Endodermal cell (in vitro differentiated cells): ENCODE measurements at regions not wholly inside any gene's neighbourhood (a gene's known extent, or its start where the extent isn't known, plus 50 kb on each side); places are given as distances from the start of the nearest gene placed in this dataset.

ENCODE experiments used
- DNase-seq: peaks from one replicate; pipeline ENCODE4 v3.0.0-alpha.2; 2017
- H3K27ac ChIP-seq: 2 replicates; pipeline ENCODE4 v1.5.1; 2013; ENCODE audit warnings: mild to moderate bottlenecking, low read depth, low read length, moderate library complexity
- H3K27me3 ChIP-seq: 2 replicates; pipeline ENCODE4 v1.6.1; 2013; ENCODE audit warnings: mild to moderate bottlenecking, low read length, moderate library complexity; ENCODE audit not compliant: insufficient read depth, control insufficient read depth, poor library complexity, severe bottlenecking
- H3K36me3 ChIP-seq: 2 replicates; pipeline ENCODE4 v1.7.0; 2013; ENCODE audit warnings: mild to moderate bottlenecking, low read length, moderate library complexity; ENCODE audit not compliant: control insufficient read depth, insufficient read depth
- H3K4me1 ChIP-seq: one replicate; pipeline ENCODE4 v1.7.0; 2013; ENCODE audit warnings: low read length; ENCODE audit not compliant: control insufficient read depth, insufficient read depth
- H3K4me3 ChIP-seq: 2 replicates; pipeline ENCODE4 v1.5.1; 2013; ENCODE audit warnings: mild to moderate bottlenecking, low read length, moderate library complexity
- H3K9ac ChIP-seq: 2 replicates; pipeline ENCODE4 v1.6.1; 2013; ENCODE audit warnings: mild to moderate bottlenecking, low read length, moderate library complexity; ENCODE audit not compliant: poor library complexity, severe bottlenecking; ENCODE audit errors: extremely low read depth
- H3K9me3 ChIP-seq: 2 replicates; pipeline ENCODE4 v1.6.1; 2013; ENCODE audit warnings: mild to moderate bottlenecking, low read length, moderate library complexity; ENCODE audit not compliant: control insufficient read depth
- H3K27ac Mint-ChIP-seq: 2 replicates; pipeline ENCODE4 v1.8.0; 2020; ENCODE audit warnings: mixed read lengths
- H3K27me3 Mint-ChIP-seq: 2 replicates; pipeline ENCODE4 v1.8.0; 2021; ENCODE audit warnings: mild to moderate bottlenecking, mixed read lengths; ENCODE audit not compliant: insufficient read depth
- H3K36me3 Mint-ChIP-seq: 2 replicates; pipeline ENCODE4 v1.8.0; 2020; ENCODE audit warnings: low read depth, mixed read lengths
- H3K4me1 Mint-ChIP-seq: 2 replicates; pipeline ENCODE4 v1.8.0; 2020; ENCODE audit warnings: mixed read lengths
- H3K4me3 Mint-ChIP-seq: 2 replicates; pipeline ENCODE4 v1.8.0; 2020; ENCODE audit warnings: mild to moderate bottlenecking, moderate library complexity, mixed read lengths
- H3K9me3 Mint-ChIP-seq: 2 replicates; pipeline ENCODE4 v1.8.0; 2020; ENCODE audit warnings: mild to moderate bottlenecking, mixed read lengths
- WGBS, 2 experiments: methylation state at CpG; one replicate each; pipeline versions ENCODE4 v1.1.5 to v1.1.7; 2013; ENCODE audit warnings: missing lambda C conversion rate in 2 of 2, mixed read lengths in 1 of 2; ENCODE audit not compliant: insufficient coverage in 1 of 2, insufficient read length in 1 of 2; 5-methylcytosine and 5-hydroxymethylcytosine counted together
- TF ChIP-seq, protein P1 (sequence below): fragments of 200-600 bp; sonication (generic); conservative IDR thresholded peaks from 2 replicates; pipeline ENCODE4 v1.5.0; 2021; ENCODE audit warnings: antibody characterized with exemption, mild to moderate bottlenecking

DNA sequence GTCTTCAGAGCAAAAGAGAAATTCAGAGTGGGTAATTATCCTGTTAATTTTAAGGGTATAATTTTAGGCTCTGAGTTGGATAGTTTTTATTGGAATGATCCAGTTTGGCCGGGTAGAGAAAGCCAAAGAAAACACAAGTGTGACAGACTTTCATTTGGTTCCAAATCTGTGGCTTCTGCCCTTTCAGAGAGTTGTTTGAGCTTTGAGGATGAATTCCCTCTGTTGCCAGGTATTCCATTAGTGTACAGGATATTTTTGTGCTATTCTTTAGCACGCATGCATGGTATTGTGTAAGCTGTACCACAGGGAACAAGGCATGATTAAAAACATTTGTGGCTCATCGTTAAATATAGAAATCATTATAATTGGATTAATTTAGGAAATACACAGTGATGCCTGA lies 384.4 kb downstream of the ADGRL2 start:
- no peaks in the 10 kb centered on the region for H3K4me1 ChIP-seq
- H3K9me3 ChIP-seq, result no peaks in the 10 kb centered on the region
- Mint-ChIP-seq H3K27ac (no peak overlapping the region), H3K9me3 (no peaks in the 10 kb centered on the region), H3K27me3 (no peaks in the 10 kb centered on the region), H3K4me3 (no peak overlapping the region), H3K36me3 (no peaks in the 10 kb centered on the region), H3K4me1 (no peaks in the 10 kb centered on the region)
- no peak overlapping the region for H3K27ac ChIP-seq
- no peaks in the 10 kb centered on the region for H3K27me3 ChIP-seq
- no peaks in the 10 kb centered on the region for H3K36me3 ChIP-seq
- no peak for DNase-seq
- no peak overlapping the region for H3K9ac ChIP-seq
- no peak overlapping the region for H3K4me3 ChIP-seq
- TF ChIP-seq, protein P1, sequence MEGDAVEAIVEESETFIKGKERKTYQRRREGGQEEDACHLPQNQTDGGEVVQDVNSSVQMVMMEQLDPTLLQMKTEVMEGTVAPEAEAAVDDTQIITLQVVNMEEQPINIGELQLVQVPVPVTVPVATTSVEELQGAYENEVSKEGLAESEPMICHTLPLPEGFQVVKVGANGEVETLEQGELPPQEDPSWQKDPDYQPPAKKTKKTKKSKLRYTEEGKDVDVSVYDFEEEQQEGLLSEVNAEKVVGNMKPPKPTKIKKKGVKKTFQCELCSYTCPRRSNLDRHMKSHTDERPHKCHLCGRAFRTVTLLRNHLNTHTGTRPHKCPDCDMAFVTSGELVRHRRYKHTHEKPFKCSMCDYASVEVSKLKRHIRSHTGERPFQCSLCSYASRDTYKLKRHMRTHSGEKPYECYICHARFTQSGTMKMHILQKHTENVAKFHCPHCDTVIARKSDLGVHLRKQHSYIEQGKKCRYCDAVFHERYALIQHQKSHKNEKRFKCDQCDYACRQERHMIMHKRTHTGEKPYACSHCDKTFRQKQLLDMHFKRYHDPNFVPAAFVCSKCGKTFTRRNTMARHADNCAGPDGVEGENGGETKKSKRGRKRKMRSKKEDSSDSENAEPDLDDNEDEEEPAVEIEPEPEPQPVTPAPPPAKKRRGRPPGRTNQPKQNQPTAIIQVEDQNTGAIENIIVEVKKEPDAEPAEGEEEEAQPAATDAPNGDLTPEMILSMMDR, result no peak
- WGBS, 2 experiments, result 92 to 100% methylated on average over 2 to 3 of the region's 3 CpGs

DNA sequence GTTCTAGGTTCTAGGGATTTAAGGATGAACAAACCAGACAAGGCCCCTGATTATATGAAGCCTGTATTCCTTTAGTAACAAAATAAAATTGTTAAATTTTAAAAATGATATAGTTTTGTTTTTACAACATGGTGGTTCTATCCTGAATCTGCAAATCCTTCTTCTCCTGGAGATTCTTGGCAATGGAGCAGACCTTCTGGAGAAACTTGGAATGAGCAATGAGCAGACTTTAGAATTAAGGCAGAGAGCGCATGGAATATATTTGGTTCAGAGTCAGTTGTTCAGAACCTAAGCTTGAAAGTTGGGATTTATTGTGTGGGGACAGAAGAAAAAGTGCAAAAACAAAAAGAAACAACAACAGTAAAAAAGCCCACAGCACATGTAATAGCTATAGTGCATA lies 381.1 kb downstream of the ADGRL2 start:
- no peaks in the 10 kb centered on the region for H3K4me1 ChIP-seq
- Mint-ChIP-seq H3K27me3 (no peaks in the 10 kb centered on the region), H3K4me1 (no peaks in the 10 kb centered on the region), H3K27ac (no peak overlapping the region), H3K4me3 (no peak overlapping the region), H3K9me3 (no peaks in the 10 kb centered on the region), H3K36me3 (no peaks in the 10 kb centered on the region)
- no peak overlapping the region for H3K9ac ChIP-seq
- WGBS, 2 experiments, result 100% methylated on average over 1 of the region's 1 CpG; no CpG with 5 or more reads in 1 of the 2 experiments
- DNase-seq, result no peak
- no peaks in the 10 kb centered on the region for H3K9me3 ChIP-seq
- no peaks in the 10 kb centered on the region for H3K27me3 ChIP-seq
- H3K36me3 ChIP-seq, result no peaks in the 10 kb centered on the region
- H3K4me3 ChIP-seq, result no peak overlapping the region
- no peak overlapping the region for H3K27ac ChIP-seq
- TF ChIP-seq, protein P1, result no peak

DNA sequence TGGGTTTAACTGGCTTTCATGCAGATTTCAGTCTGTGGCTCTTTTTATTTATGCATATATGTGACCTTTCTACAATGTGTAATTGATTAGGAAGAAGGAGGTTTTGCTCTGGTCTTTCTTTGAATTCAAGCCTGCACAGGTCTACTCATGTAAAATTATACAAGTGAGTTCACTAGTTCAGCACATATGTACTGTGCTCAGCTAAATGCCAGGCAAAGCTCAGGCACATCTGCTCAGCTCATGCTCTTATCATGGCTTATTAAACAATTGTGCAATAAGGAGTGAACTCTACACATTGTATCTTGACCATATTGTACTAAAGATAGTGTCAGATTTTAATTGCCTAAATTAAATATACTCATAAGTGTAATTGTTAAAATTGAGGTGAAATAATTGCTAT lies 378.4 kb downstream of the ADGRL2 start:
- DNase-seq, result no peak
- no peaks in the 10 kb centered on the region for H3K4me1 Mint-ChIP-seq
- H3K9me3 Mint-ChIP-seq, result no peaks in the 10 kb centered on the region
- Histone ChIP-seq H3K4me3 (no peak overlapping the region), H3K4me1 (no peaks in the 10 kb centered on the region), H3K27me3 (no peaks in the 10 kb centered on the region), H3K9me3 (no peaks in the 10 kb centered on the region), H3K36me3 (no peaks in the 10 kb centered on the region), H3K9ac (no peak overlapping the region), H3K27ac (no peak overlapping the region)
- H3K4me3 Mint-ChIP-seq, result no peak overlapping the region
- no peak overlapping the region for H3K27ac Mint-ChIP-seq
- H3K36me3 Mint-ChIP-seq, result no peaks in the 10 kb centered on the region
- H3K27me3 Mint-ChIP-seq, result no peaks in the 10 kb centered on the region
- TF ChIP-seq, protein P1, result no peak
